NT2/D1 (cell line): ENCODE measurements at regions not wholly inside any gene's neighbourhood (a gene's known extent, or its start where the extent isn't known, plus 50 kb on each side); places are given as distances from the start of the nearest gene placed in this dataset.

Experiments
- SUZ12 ChIP-seq: IDR thresholded peaks from 2 replicates; pipeline ENCODE4 v1.6.1; 2011; ENCODE audit not compliant: insufficient read length, insufficient read depth; ENCODE audit errors: extremely low read depth
- YY1 ChIP-seq: IDR thresholded peaks from 2 replicates; pipeline ENCODE4 v1.6.1; 2011; ENCODE audit not compliant: insufficient read length, insufficient read depth
- ZNF274 ChIP-seq: IDR thresholded peaks from 2 replicates; pipeline ENCODE4 v1.6.1; 2011; ENCODE audit warnings: mild to moderate bottlenecking, low read depth, low read length

DNA sequence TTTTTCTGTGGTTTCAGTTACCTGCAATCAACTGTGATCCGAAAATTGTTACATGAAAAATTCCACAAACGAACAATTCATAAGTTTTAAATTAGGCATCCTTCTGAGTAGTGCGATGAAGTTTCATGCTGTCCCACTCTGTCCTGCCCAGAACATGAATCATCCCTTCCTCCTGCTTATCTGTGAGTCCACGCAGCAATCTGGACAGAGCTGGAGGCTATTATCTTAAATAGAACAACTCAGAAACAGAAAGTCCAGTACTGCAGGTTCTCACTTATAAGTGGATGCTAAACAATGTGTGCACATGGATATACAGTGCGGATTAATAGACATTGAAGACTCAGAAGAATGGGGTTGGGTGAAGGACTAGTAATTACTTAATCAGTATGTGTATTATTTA is 583.7 kb upstream of the SPRY2 start:
- TF ChIP-seq YY1 (no peak), SUZ12 (no peak), ZNF274 (no peak)
